Type B pancreatic cell (in vitro differentiated cells): ENCODE measurements at regions not wholly inside any gene's neighbourhood (a gene's known extent, or its start where the extent isn't known, plus 50 kb on each side); places are given as distances from the start of the nearest gene placed in this dataset.

Experiments
- DNase-seq: peaks from one replicate; pipeline ENCODE4 v3.0.0; 2021; ENCODE audit warnings: mixed read lengths; ENCODE audit not compliant: unreplicated experiment; ENCODE audit errors: extremely low spot score
- H3K27ac Mint-ChIP-seq: 2 replicates; pipeline ENCODE4 v1.8.0; 2021; ENCODE audit warnings: mild to moderate bottlenecking, mixed read lengths
- H3K27me3 Mint-ChIP-seq: 2 replicates; pipeline ENCODE4 v1.8.0; 2021; ENCODE audit warnings: mixed read lengths
- H3K36me3 Mint-ChIP-seq: 2 replicates; pipeline ENCODE4 v1.8.0; 2021; ENCODE audit warnings: mixed read lengths
- H3K4me1 Mint-ChIP-seq: one replicate; pipeline ENCODE4 v1.8.0; 2021; ENCODE audit warnings: mixed read lengths; ENCODE audit not compliant: unreplicated experiment
- H3K4me3 Mint-ChIP-seq: 2 replicates; pipeline ENCODE4 v1.8.0; 2021; ENCODE audit warnings: mild to moderate bottlenecking, mixed read lengths
- H3K9me3 Mint-ChIP-seq: 2 replicates; pipeline ENCODE4 v1.8.0; 2021; ENCODE audit warnings: mixed read lengths
- TF ChIP-seq, protein P1 (sequence below): fragments of 200-600 bp; sonication (generic); conservative IDR thresholded peaks from 2 replicates; pipeline ENCODE4 v1.5.0; 2021; ENCODE audit warnings: antibody characterized with exemption, mild to moderate bottlenecking

DNA sequence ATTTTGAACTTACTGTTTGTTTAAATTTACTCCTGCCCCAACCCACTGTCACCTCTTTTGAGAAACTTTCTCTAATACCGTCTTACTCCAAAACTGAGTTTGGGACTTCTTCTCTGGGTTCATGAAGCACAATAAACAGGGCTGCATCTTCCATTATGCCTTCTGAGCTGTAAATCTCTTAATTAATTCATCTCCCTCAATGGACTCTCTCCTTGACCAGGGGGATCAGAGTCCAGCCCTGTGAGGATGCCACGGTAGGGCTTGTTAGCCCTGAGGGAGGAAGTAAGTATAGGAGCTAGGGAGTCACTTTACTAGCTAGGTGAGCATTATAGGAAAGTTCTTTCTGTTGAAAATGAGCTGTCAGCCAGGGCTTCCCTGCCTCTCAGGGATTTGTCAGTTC is 299.3 kb upstream of the SATB1 start:
- no peak for DNase-seq
- H3K27me3 Mint-ChIP-seq = no peaks in the 10 kb centered on the region
- H3K36me3 Mint-ChIP-seq = no peaks in the 10 kb centered on the region
- no peaks in the 10 kb centered on the region for H3K9me3 Mint-ChIP-seq
- TF ChIP-seq, protein P1, sequence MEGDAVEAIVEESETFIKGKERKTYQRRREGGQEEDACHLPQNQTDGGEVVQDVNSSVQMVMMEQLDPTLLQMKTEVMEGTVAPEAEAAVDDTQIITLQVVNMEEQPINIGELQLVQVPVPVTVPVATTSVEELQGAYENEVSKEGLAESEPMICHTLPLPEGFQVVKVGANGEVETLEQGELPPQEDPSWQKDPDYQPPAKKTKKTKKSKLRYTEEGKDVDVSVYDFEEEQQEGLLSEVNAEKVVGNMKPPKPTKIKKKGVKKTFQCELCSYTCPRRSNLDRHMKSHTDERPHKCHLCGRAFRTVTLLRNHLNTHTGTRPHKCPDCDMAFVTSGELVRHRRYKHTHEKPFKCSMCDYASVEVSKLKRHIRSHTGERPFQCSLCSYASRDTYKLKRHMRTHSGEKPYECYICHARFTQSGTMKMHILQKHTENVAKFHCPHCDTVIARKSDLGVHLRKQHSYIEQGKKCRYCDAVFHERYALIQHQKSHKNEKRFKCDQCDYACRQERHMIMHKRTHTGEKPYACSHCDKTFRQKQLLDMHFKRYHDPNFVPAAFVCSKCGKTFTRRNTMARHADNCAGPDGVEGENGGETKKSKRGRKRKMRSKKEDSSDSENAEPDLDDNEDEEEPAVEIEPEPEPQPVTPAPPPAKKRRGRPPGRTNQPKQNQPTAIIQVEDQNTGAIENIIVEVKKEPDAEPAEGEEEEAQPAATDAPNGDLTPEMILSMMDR = no peak
- H3K4me1 Mint-ChIP-seq = peaks cover 3% of the 10 kb centered on the region
- H3K4me3 Mint-ChIP-seq = no peak overlapping the region
- H3K27ac Mint-ChIP-seq = no peak overlapping the region

DNA sequence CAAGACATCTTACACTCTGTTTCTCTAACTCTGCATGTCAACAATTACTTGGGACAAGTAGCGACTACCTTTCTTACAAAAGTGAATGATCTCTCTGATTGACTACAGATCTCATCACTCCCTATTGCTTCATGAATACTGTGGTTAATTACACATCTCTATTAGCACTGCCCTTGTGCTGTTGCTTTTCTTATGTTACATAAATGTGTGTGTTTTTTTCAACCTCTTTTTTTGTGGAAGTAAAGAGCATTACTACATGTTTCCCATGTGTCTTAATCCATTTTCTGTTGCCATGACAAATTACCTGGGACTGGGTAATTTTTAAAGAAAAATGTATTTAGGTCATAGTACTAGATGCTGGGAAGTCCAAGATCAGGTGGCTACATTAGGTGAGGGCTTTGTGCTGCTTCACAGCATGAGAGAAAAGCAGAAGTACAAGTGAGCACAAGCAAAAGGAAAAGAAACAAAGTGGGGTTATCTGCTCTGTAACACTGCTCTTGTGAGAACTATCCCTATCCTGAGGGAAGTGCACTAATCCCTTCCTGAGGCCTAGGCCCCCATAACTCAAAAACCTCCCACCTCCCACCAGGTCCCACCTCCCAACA is 298.2 kb upstream of the SATB1 start:
- Mint-ChIP-seq H3K9me3 (no peaks in the 10 kb centered on the region), H3K36me3 (no peaks in the 10 kb centered on the region), H3K27ac (no peak overlapping the region), H3K4me1 (peaks cover 3% of the 10 kb centered on the region), H3K4me3 (no peak overlapping the region), H3K27me3 (no peaks in the 10 kb centered on the region)
- DNase-seq = no peak
- TF ChIP-seq, protein P1 = no peak

DNA sequence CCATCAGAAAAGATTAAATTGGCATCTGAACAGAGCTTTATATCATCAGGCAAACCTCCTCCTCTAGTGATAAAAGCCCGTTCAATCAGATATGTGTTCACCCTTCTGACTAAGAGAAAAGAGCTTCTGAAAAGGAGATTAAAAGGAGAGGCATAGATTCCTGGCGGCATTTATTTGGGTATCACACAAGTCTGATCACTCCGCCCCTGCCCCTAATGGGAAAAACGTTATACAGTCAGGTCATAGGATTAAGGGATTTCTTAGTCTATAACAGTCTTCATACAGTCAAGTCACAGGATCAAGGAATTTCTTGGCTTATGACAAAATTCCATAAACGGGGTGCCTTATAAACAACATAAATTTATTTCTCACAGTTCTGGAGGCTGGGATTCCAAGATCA is 295.4 kb upstream of the SATB1 start:
- H3K9me3 Mint-ChIP-seq = no peaks in the 10 kb centered on the region
- H3K27ac Mint-ChIP-seq = no peak overlapping the region
- H3K4me1 Mint-ChIP-seq = peaks cover 3% of the 10 kb centered on the region
- no peaks in the 10 kb centered on the region for H3K36me3 Mint-ChIP-seq
- no peaks in the 10 kb centered on the region for H3K27me3 Mint-ChIP-seq
- no peak overlapping the region for H3K4me3 Mint-ChIP-seq
- DNase-seq = no peak
- TF ChIP-seq, protein P1 = no peak

DNA sequence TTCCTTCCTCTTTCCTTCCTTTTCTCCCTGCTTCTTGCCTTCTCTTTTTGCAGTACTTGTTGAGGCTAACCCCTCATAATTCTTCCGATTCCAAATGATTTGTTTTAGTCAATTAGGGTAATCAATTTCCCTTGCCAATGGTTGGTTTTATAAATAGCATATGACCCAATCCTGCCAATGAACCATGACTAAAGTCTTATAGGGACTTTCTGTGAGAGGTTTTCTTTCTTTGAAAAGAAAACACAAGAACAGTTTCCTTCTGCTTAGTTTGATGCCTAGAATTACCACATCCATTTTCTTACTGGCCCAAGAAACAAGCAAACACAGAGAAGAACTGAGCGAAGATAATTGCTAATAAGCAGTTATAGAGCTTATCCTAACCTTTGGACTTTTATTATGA is 292.5 kb upstream of the SATB1 start:
- Mint-ChIP-seq H3K36me3 (no peaks in the 10 kb centered on the region), H3K27ac (no peak overlapping the region), H3K27me3 (no peaks in the 10 kb centered on the region), H3K9me3 (no peaks in the 10 kb centered on the region), H3K4me1 (no peaks in the 10 kb centered on the region), H3K4me3 (no peak overlapping the region)
- TF ChIP-seq, protein P1 = no peak
- DNase-seq = no peak

DNA sequence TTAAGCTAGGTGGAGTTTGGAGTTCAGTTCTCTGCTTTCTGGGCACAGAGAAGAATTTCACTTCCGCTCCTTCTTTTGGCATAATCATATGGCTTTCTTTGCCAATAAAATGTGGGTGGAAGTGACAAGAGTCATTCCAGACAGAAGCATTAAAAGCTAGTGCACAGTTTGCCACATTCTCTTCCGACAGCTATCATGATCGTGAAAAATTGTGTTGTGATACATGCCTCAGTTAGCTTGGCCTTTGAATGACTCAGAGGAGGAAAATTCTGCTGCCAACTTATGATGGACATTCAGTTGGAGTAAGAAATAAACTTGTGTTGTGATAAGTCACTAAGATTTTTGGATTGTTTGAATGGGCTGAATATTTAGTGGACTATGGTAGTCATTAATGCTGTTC is 291.7 kb upstream of the SATB1 start:
- TF ChIP-seq, protein P1 = no peak
- H3K36me3 Mint-ChIP-seq = no peaks in the 10 kb centered on the region
- H3K4me3 Mint-ChIP-seq = no peak overlapping the region
- H3K4me1 Mint-ChIP-seq = no peaks in the 10 kb centered on the region
- no peaks in the 10 kb centered on the region for H3K27me3 Mint-ChIP-seq
- no peaks in the 10 kb centered on the region for H3K9me3 Mint-ChIP-seq
- H3K27ac Mint-ChIP-seq = no peak overlapping the region
- DNase-seq = no peak

DNA sequence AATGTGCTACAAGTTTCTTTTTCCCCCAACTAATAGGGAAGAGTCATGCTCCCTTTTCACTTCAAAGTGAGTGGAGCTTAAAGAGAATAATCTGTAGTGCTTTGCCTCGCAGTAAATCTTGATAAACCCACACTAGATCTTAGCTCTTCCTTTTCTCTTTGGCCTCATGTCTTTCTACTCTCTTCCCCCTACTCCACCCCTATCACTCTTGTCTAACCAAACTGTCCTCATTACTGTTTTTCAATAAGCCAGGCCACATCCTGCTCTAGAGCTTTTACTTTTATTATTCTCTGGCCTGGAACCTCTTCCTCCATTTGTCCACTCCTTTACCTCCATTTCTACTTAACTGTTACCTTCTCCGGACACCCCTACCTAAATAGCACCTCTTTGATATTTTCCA is 291.0 kb upstream of the SATB1 start:
- DNase-seq = no peak
- Mint-ChIP-seq H3K27me3 (no peaks in the 10 kb centered on the region), H3K4me3 (no peak overlapping the region), H3K9me3 (no peaks in the 10 kb centered on the region), H3K27ac (no peak overlapping the region), H3K4me1 (no peaks in the 10 kb centered on the region), H3K36me3 (no peaks in the 10 kb centered on the region)
- TF ChIP-seq, protein P1 = no peak
